Loucy (cell line): ENCODE measurements at regions not wholly inside any gene's neighbourhood (a gene's known extent, or its start where the extent isn't known, plus 50 kb on each side); places are given as distances from the start of the nearest gene placed in this dataset.

Experiments
- CTCF ChIP-seq: fragments of 200-600 bp; sonication (generic); conservative IDR thresholded peaks from 2 replicates; pipeline ENCODE4 v1.5.1; 2014; ENCODE audit warnings: mild to moderate bottlenecking, antibody characterized with exemption, low read length
- EZH2phosphoT487 ChIP-seq: fragments of 200-600 bp; IDR thresholded peaks from 2 replicates; pipeline ENCODE4 v1.6.1; 2018; ENCODE audit warnings: antibody characterized with exemption, mild to moderate bottlenecking, moderate library complexity, borderline replicate concordance

GRCh38 chr7:131208777-131209176 lies 118.9 kb upstream of the MKLN1 start:
- TF ChIP-seq CTCF = no peak
- TF ChIP-seq EZH2phosphoT487 = no peak
